ENCODE measurements at regions not wholly inside any gene's neighbourhood (a gene's known extent, or its start where the extent isn't known, plus 50 kb on each side); places are given as distances from the start of the nearest gene placed in this dataset.

DNA sequence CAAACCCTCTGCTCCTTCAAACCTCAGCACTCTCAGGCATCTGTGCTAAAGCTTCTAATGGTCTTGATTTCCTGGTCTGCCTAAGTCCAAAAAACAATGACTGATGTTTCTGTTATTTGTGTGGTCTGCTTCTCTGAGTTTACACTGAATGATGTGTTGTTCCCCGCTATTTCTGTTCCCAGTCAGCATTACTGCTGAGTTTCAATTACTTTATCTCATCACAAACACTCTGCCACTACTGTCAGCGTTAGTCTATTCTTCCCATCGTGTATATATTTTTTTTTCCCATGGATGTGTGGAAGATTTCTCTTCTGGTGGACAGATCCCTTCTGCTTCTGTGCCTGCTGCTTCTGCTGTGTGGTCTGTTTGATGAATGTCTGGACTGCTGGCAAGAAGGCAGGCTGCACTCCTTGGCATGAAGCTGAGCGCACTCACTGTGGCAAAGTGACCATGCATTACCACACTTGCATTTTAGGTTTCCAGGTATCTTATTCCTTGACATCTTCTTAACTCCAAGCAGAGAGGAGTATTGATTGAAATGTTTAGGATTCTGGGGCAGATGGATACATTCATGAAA is 106.9 kb upstream of the PAQR3 start:
- Mint-ChIP-seq H3K36me3 (ENCODE audit: insufficient read depth, unreplicated experiment) (no peaks in the 10 kb centered on the region), H3K4me1 (ENCODE audit: insufficient read depth, unreplicated experiment) (no peaks in the 10 kb centered on the region), H3K27me3 (ENCODE audit: insufficient read depth, unreplicated experiment) (peaks cover 10% of the 10 kb centered on the region), H3K4me3 (ENCODE audit: unreplicated experiment) (no peak overlapping the region), H3K9me3 (ENCODE audit: unreplicated experiment) (no peaks in the 10 kb centered on the region), H3K27ac (ENCODE audit: low read depth, unreplicated experiment) (no peak overlapping the region)
- intact Hi-C loops (cut with micrococcal nuclease): loop anchor here (10.0 kb wide), 2 partner anchors 1139 to 1279 kb away; no protein-coding TSS in a partner anchor
- ChIA-PET CTCF (interaction anchor here (4.4 kb wide), 1 partner anchor 530 kb away, joined by 59 read pairs; no protein-coding TSS in a partner anchor), POLR2A (no interaction called here)
- no TSS peak for BruUV-seq (replicated peaks)
- TF ChIP-seq, protein P1, sequence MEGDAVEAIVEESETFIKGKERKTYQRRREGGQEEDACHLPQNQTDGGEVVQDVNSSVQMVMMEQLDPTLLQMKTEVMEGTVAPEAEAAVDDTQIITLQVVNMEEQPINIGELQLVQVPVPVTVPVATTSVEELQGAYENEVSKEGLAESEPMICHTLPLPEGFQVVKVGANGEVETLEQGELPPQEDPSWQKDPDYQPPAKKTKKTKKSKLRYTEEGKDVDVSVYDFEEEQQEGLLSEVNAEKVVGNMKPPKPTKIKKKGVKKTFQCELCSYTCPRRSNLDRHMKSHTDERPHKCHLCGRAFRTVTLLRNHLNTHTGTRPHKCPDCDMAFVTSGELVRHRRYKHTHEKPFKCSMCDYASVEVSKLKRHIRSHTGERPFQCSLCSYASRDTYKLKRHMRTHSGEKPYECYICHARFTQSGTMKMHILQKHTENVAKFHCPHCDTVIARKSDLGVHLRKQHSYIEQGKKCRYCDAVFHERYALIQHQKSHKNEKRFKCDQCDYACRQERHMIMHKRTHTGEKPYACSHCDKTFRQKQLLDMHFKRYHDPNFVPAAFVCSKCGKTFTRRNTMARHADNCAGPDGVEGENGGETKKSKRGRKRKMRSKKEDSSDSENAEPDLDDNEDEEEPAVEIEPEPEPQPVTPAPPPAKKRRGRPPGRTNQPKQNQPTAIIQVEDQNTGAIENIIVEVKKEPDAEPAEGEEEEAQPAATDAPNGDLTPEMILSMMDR (IDR thresholded peaks at IDR 0.05; ENCODE audit: unreplicated experiment): no peak
- DNase-seq (ENCODE audit: unreplicated experiment): no peak

DNA sequence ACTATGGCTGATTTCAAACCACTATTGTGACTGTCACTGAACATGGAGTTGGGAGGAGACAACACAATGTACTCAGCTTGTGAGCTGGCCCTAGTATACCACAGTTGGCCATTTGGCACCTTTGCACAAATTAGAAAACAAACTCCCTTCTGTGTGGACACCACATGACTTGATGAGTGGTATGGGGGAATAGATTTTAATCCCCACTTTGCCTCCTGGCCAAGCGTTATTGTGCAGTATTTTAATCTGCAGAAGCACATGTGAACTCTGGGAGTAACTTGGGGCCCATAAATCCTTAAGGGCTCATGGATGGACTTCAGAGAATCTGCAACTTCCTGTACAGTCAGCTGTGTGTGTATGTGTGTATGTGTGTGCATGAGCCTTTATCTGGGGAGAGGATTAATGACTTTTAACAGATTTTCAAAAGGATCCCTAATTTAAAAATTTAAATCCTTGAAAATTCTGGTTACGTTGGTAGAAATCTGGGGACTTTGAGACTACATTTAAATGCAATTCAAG is 105.0 kb upstream of the PAQR3 start:
- no peaks in the 10 kb centered on the region for H3K4me1 Mint-ChIP-seq (ENCODE audit: insufficient read depth, unreplicated experiment)
- H3K9me3 Mint-ChIP-seq (ENCODE audit: unreplicated experiment): no peaks in the 10 kb centered on the region
- H3K36me3 Mint-ChIP-seq (ENCODE audit: insufficient read depth, unreplicated experiment): no peaks in the 10 kb centered on the region
- TF ChIP-seq, protein P1 (IDR thresholded peaks at IDR 0.05; ENCODE audit: unreplicated experiment): no peak
- no peak for DNase-seq (ENCODE audit: unreplicated experiment)
- ChIA-PET POLR2A (no interaction called here), CTCF (interaction anchor here (0.7 to 4.4 kb wide), 4 partner anchors 92 to 1028 kb away, joined by 5 to 59 read pairs (median 16); no protein-coding TSS in a partner anchor)
- intact Hi-C loops (cut with micrococcal nuclease): loop anchor here (5.0 to 10.0 kb wide), 4 partner anchors 92 to 1281 kb away; no protein-coding TSS in a partner anchor
- no peak overlapping the region for H3K4me3 Mint-ChIP-seq (ENCODE audit: unreplicated experiment)
- no TSS peak for BruUV-seq (replicated peaks)
- no peak overlapping the region for H3K27ac Mint-ChIP-seq (ENCODE audit: low read depth, unreplicated experiment)
- H3K27me3 Mint-ChIP-seq (ENCODE audit: insufficient read depth, unreplicated experiment): no peaks in the 10 kb centered on the region

DNA sequence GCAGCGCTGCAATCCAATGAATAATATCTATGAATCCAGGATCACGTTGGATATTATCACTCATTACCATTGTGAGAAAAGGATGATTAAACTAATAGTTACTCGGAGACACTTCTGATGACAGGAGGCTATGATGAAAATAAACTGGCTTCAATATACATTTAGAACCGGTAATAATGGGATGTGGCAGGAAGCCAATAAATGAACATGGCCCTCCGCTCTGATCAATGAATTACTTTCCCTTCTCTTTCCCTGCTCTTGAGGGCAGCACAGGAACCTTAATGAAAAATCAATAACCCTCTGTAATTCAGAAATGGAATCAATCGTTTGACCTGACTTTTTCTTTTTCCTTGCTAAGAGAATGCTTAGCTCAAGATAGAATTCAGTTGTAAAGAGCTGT is 103.9 kb upstream of the PAQR3 start:
- DNase-seq (ENCODE audit: unreplicated experiment): no peak
- no TSS peak for BruUV-seq (replicated peaks)
- H3K27ac Mint-ChIP-seq (ENCODE audit: low read depth, unreplicated experiment): no peak overlapping the region
- H3K27me3 Mint-ChIP-seq (ENCODE audit: insufficient read depth, unreplicated experiment): no peaks in the 10 kb centered on the region
- H3K4me3 Mint-ChIP-seq (ENCODE audit: unreplicated experiment): no peak overlapping the region
- CTCF ChIA-PET: interaction anchor here (0.7 to 4.4 kb wide), 8 partner anchors 8 to 1177 kb away, joined by 3 to 59 read pairs (median 4); no protein-coding TSS in a partner anchor
- H3K9me3 Mint-ChIP-seq (ENCODE audit: unreplicated experiment): no peaks in the 10 kb centered on the region
- H3K36me3 Mint-ChIP-seq (ENCODE audit: insufficient read depth, unreplicated experiment): no peaks in the 10 kb centered on the region
- POLR2A ChIA-PET: interaction anchor here (0.6 kb wide), 1 partner anchor 40 kb away, joined by 3 read pairs; no protein-coding TSS in a partner anchor
- intact Hi-C loops (cut with micrococcal nuclease): loop anchor here (5.0 to 10.0 kb wide), 4 partner anchors 91 to 1282 kb away; no protein-coding TSS in a partner anchor
- TF ChIP-seq, protein P1 (IDR thresholded peaks at IDR 0.05; ENCODE audit: unreplicated experiment): no peak
- no peaks in the 10 kb centered on the region for H3K4me1 Mint-ChIP-seq (ENCODE audit: insufficient read depth, unreplicated experiment)

DNA sequence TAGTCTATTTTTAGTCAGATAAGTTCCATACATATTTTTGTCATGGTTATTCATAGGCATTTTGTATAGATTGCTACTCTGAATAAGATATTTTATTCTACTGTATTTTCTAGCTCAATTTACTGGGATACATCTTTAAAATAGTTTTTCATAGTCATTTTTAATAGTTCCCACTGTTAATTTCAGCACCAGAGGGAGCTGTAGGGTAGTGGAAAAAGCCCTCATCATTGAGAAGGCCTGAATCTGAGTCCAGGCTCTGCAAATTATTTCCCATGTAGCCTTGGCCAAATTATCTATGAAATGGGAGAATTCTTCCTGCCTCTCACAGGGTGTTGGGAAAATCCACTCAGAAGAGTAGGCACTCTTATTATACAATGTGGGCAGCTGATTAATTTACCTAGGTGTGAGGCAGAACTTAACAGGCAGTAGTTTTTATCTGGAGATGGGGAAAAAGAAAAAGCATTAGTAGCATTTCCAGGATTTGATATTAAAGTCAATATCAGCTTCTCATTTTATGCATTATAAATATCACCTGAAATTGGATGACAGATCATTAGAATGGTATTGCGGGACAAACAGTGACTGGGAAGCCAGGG is 102.9 kb upstream of the PAQR3 start:
- no peaks in the 10 kb centered on the region for H3K27me3 Mint-ChIP-seq (ENCODE audit: insufficient read depth, unreplicated experiment)
- peak; percentile 59 for DNase-seq (ENCODE audit: unreplicated experiment)
- no peaks in the 10 kb centered on the region for H3K9me3 Mint-ChIP-seq (ENCODE audit: unreplicated experiment)
- H3K27ac Mint-ChIP-seq (ENCODE audit: low read depth, unreplicated experiment): no peak overlapping the region
- ChIA-PET CTCF (interaction anchor here (0.6 to 4.4 kb wide), 22 partner anchors 9 to 1174 kb away, joined by 3 to 59 read pairs (median 4); partner anchors contain the start of gene ANTXR2), POLR2A (interaction anchor here (0.8 to 1.2 kb wide), 3 partner anchors 533 to 1604 kb away, joined by 3 to 4 read pairs (median 3); no protein-coding TSS in a partner anchor)
- TF ChIP-seq, protein P1 (IDR thresholded peaks at IDR 0.05; ENCODE audit: unreplicated experiment): peak; percentile 56
- intact Hi-C loops (cut with micrococcal nuclease): loop anchor here (1.0 to 10.0 kb wide), 6 partner anchors 90 to 1283 kb away; no protein-coding TSS in a partner anchor
- H3K4me3 Mint-ChIP-seq (ENCODE audit: unreplicated experiment): no peak overlapping the region
- BruUV-seq (replicated peaks): no TSS peak
- no peaks in the 10 kb centered on the region for H3K36me3 Mint-ChIP-seq (ENCODE audit: insufficient read depth, unreplicated experiment)
- H3K4me1 Mint-ChIP-seq (ENCODE audit: insufficient read depth, unreplicated experiment): no peaks in the 10 kb centered on the region

Data from MCF 10A (cell line).